GM21786 (cell line): ENCODE measurements at regions not wholly inside any gene's neighbourhood (a gene's known extent, or its start where the extent isn't known, plus 50 kb on each side); places are given as distances from the start of the nearest gene placed in this dataset.

ENCODE experiments used
- ATAC-seq: cut with Tn5 transposase; IDR thresholded peaks from one replicate; pipeline ENCODE4 v1.9.1; 2021; ENCODE audit not compliant: unreplicated experiment

GRCh38 chr1:199394856-199395255, 632.7 kb upstream of the NR5A2 start:
- ATAC-seq: no peak

DNA sequence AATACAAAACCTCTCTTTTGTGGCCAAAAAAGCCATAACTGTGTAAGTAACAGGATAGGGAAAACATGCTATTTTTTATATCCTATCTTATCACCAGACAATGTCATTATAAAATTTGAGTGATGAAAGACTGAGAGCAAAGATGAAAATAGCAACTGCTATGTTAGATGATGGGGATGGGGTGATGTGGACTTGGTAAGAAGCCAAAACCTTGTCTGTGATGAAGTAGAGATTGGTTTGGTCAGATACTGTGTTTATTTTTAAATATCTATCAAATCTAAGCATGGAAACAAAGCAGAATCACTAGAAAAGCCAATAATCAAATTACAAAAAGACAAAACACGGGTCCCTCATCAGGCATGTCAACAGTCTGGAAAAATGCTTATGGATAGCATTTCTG, 631.1 kb upstream of the NR5A2 start:
- ATAC-seq: no peak

GRCh38 chr1:199399996-199400724, 627.4 kb upstream of the NR5A2 start:
- ATAC-seq: peak; percentile 93

- ATAC-seq: no peak
Observed at GRCh38 chr1:199403531-199404116, 623.9 kb upstream of the NR5A2 start.

- ATAC-seq: no peak
Observed at GRCh38 chr1:199404191-199404590, 623.3 kb upstream of the NR5A2 start.

GRCh38 chr1:199404976-199405375, 622.5 kb upstream of the NR5A2 start:
- ATAC-seq: no peak

DNA sequence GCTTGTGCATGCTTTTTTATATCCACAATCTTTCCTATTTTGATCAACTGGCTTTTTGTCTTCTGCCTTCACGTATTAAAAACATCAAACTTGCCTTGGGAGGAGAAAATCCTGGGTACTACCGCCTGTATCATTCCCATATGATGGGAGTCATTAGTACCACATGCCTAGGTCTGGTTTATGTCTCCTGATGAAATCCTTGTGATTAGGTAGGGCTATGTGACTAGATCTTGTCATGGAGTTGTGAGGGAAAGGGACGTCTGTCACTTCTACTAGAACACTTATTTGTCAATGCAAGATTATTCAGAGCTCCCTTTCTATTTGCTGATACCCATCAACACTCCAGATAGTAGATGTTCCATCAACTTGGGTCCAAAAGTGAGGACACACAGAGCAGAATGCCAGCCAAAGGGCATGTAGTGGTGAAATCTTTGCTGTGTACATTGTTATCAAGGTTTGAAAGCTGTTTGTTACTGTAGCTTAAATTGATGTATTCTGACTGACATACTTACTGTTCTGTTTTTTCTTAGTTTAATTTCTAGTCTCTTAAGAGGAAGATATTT, 621.8 kb upstream of the NR5A2 start:
- ATAC-seq: no peak

GRCh38 chr1:199410462-199410861, 617.0 kb upstream of the NR5A2 start:
- no peak for ATAC-seq

GRCh38 chr1:199411506-199411905, 616.0 kb upstream of the NR5A2 start:
- ATAC-seq: no peak

DNA sequence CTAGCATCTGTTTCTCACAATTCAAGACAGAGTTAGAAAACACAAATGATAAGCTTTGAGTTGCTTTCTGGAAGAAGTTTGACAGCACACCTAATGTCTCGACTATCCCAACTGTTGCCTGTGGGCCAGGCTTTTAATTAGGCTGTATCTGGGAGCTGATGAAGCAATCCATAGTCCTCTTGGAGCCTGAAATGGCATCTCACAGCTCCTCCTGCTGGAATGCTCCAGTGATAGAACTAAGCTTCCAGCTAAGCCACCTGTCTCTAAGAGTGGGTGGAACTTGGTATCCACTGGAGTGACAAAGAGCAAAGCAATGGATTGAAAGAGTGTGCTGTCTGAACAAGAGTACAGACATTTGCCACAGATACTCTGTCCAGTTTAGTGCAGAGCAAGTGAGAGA, 605.3 kb upstream of the NR5A2 start:
- ATAC-seq: no peak

DNA sequence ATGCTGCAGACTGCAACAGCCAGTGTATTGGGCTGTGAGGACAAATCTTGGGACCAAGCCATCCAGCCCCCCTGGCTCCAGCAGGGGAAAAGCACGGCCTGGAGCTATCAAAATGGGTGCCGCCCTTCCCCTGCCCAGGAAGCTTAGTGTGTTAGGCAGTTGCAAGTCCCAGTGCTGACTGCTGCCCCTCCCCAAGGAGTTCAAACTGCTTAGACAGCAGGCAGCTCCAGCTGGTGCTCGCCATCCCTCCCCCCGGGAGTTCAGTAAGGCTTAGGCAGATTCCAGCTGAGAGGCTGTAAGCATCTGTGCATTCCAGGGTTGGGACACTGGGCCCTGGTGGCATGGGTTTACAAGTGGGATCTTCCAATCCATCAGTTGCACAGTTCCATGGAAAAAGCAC, 579.6 kb upstream of the NR5A2 start:
- no peak for ATAC-seq

DNA sequence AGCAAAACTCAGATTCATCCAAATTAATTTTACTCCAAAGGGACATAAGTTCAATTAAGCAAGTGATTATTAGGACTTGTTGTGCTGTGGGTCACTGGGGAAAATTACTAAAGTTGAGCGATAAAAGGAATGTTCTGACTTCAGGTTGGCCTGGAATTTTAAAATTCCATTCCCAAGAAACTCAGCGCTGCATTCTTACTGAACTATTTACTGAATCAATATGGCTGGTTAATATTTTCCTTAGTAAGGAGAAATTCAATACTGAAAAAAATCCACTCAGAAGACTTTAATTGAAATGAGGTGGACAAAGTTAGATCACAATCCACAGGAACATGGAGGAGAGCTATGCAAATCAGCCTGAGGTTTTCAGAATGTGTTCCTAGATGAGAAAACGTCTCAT, 578.9 kb upstream of the NR5A2 start:
- ATAC-seq: no peak

DNA sequence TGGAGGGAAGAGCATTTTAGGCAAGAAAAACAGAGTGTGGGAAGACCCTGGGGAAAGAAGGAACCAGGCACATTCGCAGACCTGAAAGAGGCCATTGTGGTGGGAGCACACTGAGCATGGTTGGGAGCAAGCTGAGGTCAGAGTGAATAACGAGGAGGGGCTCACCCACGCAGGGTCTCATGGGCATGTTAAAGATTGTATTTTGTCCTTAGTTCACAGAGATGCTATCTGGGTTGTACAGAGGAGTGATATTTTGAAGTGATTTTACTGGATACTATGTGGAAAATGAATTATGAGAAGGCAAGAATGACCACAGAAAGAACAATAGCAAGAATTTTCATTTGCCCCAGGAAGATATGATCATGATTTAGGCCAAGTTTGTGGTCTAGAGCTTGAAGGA, 578.3 kb upstream of the NR5A2 start:
- ATAC-seq: no peak

DNA sequence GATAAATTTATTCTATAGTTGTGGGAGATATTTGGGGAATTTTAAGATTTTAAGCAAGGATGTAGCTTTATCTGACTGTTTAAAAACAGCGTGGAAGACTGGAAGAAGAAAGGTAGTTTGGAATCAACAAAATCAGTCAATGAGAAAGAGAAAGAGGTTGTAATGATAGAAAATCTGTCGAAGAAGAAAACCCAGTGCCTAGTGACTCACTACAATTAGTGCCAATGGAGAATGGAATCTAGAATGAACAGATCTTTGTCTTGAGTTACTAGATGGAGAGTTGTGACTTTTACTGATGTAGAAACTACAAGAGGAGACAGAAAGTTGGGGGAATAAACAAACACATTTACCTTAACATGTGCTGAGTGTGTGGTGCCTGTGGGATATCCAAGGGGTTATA, 577.8 kb upstream of the NR5A2 start:
- ATAC-seq: no peak

DNA sequence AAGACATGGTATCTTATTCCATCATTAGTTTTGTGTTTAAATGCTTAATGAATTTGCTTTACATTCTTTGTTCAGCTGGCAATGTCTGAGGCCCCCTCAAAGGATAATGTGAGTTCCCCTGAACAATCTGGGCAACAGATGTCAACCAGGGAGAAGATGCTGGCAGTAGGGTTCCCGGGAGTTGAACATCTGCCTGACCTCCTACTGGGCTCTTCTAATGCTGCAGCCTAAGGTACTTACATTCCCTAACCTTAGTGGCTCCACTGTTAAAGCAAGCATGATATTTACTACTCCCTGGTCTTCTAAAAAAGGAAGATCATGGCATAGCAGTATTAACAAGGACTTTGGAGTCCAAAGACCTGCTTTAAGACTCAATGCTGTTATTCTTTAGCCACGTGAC, 574.9 kb upstream of the NR5A2 start:
- ATAC-seq: no peak

DNA sequence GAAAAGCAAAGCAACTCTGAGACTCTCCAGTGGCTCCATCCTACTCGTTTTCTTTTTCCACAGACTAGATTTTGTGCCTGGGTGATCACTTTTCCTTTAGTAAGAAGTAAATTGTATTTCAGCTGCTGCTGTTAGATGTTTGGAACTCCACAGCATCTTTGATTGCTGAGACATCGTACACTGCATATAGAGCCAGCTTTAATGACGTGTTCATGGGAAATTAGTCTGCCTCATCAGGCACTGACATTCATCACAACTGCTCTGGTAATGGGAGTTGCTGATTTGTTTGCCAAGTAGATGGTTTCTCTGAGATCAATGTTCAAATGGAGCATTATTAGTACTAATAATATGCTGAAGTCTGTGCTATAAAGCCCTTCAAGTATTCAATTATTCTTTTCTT, 573.8 kb upstream of the NR5A2 start:
- no peak for ATAC-seq

GRCh38 chr1:199460933-199461332, 566.6 kb upstream of the NR5A2 start:
- ATAC-seq: no peak

GRCh38 chr1:199463521-199464127, 563.9 kb upstream of the NR5A2 start:
- ATAC-seq: peak; percentile 59

GRCh38 chr1:199466961-199467360, 560.5 kb upstream of the NR5A2 start:
- no peak for ATAC-seq

DNA sequence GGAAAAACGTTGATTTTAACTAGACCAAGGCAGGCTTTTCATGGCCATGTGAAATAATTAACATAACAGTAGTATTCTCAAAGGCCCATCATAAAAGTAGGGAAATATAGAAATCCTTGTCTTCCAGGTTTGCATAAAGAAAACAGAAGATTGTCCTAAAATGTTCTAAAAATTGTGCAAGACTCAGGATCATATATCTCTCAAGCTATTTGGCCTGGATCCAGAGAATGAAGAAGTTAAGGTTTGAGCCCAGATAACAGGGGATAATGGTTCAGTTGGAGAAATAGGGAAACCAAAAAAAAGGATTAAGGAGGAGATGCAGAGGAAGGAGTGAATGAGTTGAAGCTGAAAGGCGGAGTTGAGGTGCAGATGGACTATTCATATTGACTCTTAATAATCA, 555.5 kb upstream of the NR5A2 start:
- ATAC-seq: no peak

DNA sequence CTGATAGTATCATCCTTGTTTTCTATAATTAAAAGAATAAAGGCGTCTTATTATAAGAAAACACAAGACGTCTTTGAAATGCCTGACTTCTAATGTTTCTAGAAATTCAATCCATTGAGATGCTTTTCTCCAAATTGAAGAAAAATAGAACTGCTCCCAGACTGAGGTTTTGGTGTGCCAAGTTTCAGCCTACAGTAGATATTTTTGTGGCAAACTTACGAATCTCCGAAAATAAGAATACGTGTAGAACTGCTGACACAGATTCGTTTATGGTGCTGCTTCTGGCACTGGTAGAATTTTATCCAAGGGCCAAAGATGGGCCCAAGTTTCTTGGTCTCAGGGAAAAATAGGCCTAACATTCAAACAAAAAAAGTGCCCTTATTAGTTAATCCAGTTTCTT, 554.5 kb upstream of the NR5A2 start:
- ATAC-seq: no peak

DNA sequence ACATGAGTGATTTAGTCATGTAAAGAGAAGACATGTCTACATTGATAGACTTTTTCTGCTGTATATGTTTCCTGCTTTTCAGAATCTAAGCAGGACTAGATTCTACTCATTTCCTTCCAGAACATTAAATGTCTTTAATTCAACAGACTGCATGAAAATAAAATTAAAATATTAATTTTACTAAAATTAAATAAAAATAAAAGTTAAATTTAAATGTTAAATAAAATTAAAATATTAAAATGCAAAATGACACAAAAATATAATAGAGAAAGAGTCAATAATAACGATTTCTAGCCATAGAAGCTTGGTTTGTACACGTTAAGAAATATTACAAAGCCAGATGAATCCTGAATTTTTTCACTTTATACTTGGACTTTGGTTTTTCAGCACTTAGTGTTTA, 552.8 kb upstream of the NR5A2 start:
- no peak for ATAC-seq
